AG04450 (cell line): ENCODE measurements at regions not wholly inside any gene's neighbourhood (a gene's known extent, or its start where the extent isn't known, plus 50 kb on each side); places are given as distances from the start of the nearest gene placed in this dataset.

Experiments used
- CTCF ChIA-PET: fragments of 300-600, 350-600 bp; formaldehyde crosslinking; extraction: SDS; loops from one replicate; lab custom pipeline; 2022; ENCODE audit warnings: antibody characterized with exemption, inconsistent platforms; lab: Charles Lee
- POLR2A ChIA-PET: fragments of 350-600 bp; formaldehyde crosslinking; extraction: SDS; loops from one replicate; lab custom pipeline; 2021; ENCODE audit warnings: antibody characterized with exemption, inconsistent platforms; lab: Yijun Ruan, JAX
- DNase-seq: peaks from one replicate; pipeline ENCODE4 v3.0.0-alpha.2; 2011; ENCODE audit warnings: low read depth, low spot score
- H3K27ac ChIP-seq: one replicate; pipeline ENCODE4 v1.5.1; 2012; ENCODE audit warnings: low read depth, low read length, control low read depth
- H3K27me3 ChIP-seq: one replicate; pipeline ENCODE4 v1.6.0; 2012; ENCODE audit warnings: low read length; ENCODE audit not compliant: control insufficient read depth, insufficient read depth
- H3K4me3 ChIP-seq: 2 replicates; pipeline ENCODE4 v1.5.1; 2011; ENCODE audit warnings: mild to moderate bottlenecking, low read depth, low read length, control low read depth
- H3K9me3 ChIP-seq: 2 replicates; pipeline ENCODE4 v1.5.1; 2012; ENCODE audit warnings: low read length; ENCODE audit not compliant: control insufficient read depth, insufficient read depth
- CTCF ChIP-seq: IDR thresholded peaks from 2 replicates; pipeline ENCODE4 v1.5.1; 2011; ENCODE audit warnings: low read depth, low read length, control low read depth, inconsistent platforms

- TF ChIP-seq CTCF = no peak
- Histone ChIP-seq H3K4me3 (no peak overlapping the region), H3K27ac (no peak overlapping the region), H3K27me3 (no peaks in the 10 kb centered on the region), H3K9me3 (no peaks in the 10 kb centered on the region)
- no peak for DNase-seq
- ChIA-PET CTCF (no interaction called here), POLR2A (no interaction called here)
Observed at GRCh38 chr11:104464691-104465090, 300.7 kb upstream of the PDGFD start.

GRCh38 chr11:104462341-104462740 lies 298.4 kb upstream of the PDGFD start:
- TF ChIP-seq CTCF = no peak
- no peaks in the 10 kb centered on the region for H3K27me3 ChIP-seq
- DNase-seq = peak; percentile 68
- CTCF ChIA-PET = no interaction called here
- POLR2A ChIA-PET = no interaction called here
- H3K4me3 ChIP-seq = no peak overlapping the region
- no peak overlapping the region for H3K27ac ChIP-seq
- no peaks in the 10 kb centered on the region for H3K9me3 ChIP-seq

GRCh38 chr11:104451197-104451893 lies 287.4 kb upstream of the PDGFD start:
- POLR2A ChIA-PET = no interaction called here
- Histone ChIP-seq H3K4me3 (no peak overlapping the region), H3K27me3 (no peaks in the 10 kb centered on the region), H3K9me3 (no peaks in the 10 kb centered on the region; the same call in 1 of the 2 replicates), H3K27ac (no peak overlapping the region)
- DNase-seq = no peak
- no peak for TF ChIP-seq CTCF
- CTCF ChIA-PET = no interaction called here

GRCh38 chr11:104443387-104443786 lies 279.4 kb upstream of the PDGFD start:
- CTCF ChIA-PET = no interaction called here

More at GRCh38 chr11:104443387-104443786, 279.4 kb upstream of the PDGFD start:
- Histone ChIP-seq H3K9me3 (no peaks in the 10 kb centered on the region), H3K27ac (no peak overlapping the region), H3K27me3 (no peaks in the 10 kb centered on the region), H3K4me3 (no peak overlapping the region)
- DNase-seq = no peak
- no peak for TF ChIP-seq CTCF
- POLR2A ChIA-PET = interaction anchor here (0.6 kb wide), 1 partner anchor 48 kb away, joined by 3 read pairs; no protein-coding TSS in a partner anchor
